ENCODE measurements at regions not wholly inside any gene's neighbourhood (a gene's known extent, or its start where the extent isn't known, plus 50 kb on each side); places are given as distances from the start of the nearest gene placed in this dataset.

- DNase-seq (ENCODE audit: low read depth, low spot score) = no peak
These were observed 115.4 kb upstream of the RPS6KA3 start for GRCh38 chrX:20382082-20382481.

GRCh38 chrX:20378233-20378920, 111.7 kb upstream of the RPS6KA3 start:
- DNase-seq (ENCODE audit: low read depth, low spot score) = no peak

- DNase-seq (ENCODE audit: low read depth, low spot score) = no peak
These were observed 108.3 kb upstream of the RPS6KA3 start for GRCh38 chrX:20374900-20375438.

GRCh38 chrX:20374450-20374849, 107.7 kb upstream of the RPS6KA3 start:
- no peak for DNase-seq (ENCODE audit: low read depth, low spot score)

- DNase-seq (ENCODE audit: low read depth, low spot score) = no peak
These were observed 106.4 kb upstream of the RPS6KA3 start for GRCh38 chrX:20373063-20373462.

GRCh38 chrX:20372533-20372932, 105.8 kb upstream of the RPS6KA3 start:
- no peak for DNase-seq (ENCODE audit: low read depth, low spot score)

GRCh38 chrX:20369468-20369867, 102.8 kb upstream of the RPS6KA3 start:
- DNase-seq (ENCODE audit: low read depth, low spot score) = no peak

- no peak for DNase-seq (ENCODE audit: low read depth, low spot score)
These were observed 97.5 kb upstream of the RPS6KA3 start for GRCh38 chrX:20364238-20364637.

GRCh38 chrX:20363275-20363674, 96.6 kb upstream of the RPS6KA3 start:
- DNase-seq (ENCODE audit: low read depth, low spot score) = no peak

GRCh38 chrX:20362268-20363267, 95.9 kb upstream of the RPS6KA3 start:
- DNase-seq (ENCODE audit: low read depth, low spot score) = no peak

GRCh38 chrX:20361890-20362262, 95.2 kb upstream of the RPS6KA3 start:
- DNase-seq (ENCODE audit: low read depth, low spot score) = no peak

GRCh38 chrX:20361081-20361889, 94.6 kb upstream of the RPS6KA3 start:
- DNase-seq (ENCODE audit: low read depth, low spot score) = no peak

GRCh38 chrX:20355187-20355586, 88.5 kb upstream of the RPS6KA3 start:
- DNase-seq (ENCODE audit: low read depth, low spot score) = no peak

GRCh38 chrX:20354505-20354904, 87.8 kb upstream of the RPS6KA3 start:
- no peak for DNase-seq (ENCODE audit: low read depth, low spot score)

- no peak for DNase-seq (ENCODE audit: low read depth, low spot score)
These were observed 86.2 kb upstream of the RPS6KA3 start for GRCh38 chrX:20352935-20353336.

GRCh38 chrX:20352504-20352903, 85.8 kb upstream of the RPS6KA3 start:
- no peak for DNase-seq (ENCODE audit: low read depth, low spot score)

- no peak for DNase-seq (ENCODE audit: low read depth, low spot score)
These were observed 83.9 kb upstream of the RPS6KA3 start for GRCh38 chrX:20350596-20350995.

- no peak for DNase-seq (ENCODE audit: low read depth, low spot score)
These were observed 81.4 kb upstream of the RPS6KA3 start for GRCh38 chrX:20348139-20348538.

GRCh38 chrX:20347481-20347880, 80.8 kb upstream of the RPS6KA3 start:
- no peak for DNase-seq (ENCODE audit: low read depth, low spot score)

GRCh38 chrX:20333672-20334071, 67.0 kb upstream of the RPS6KA3 start:
- DNase-seq (ENCODE audit: low read depth, low spot score) = no peak

- no peak for DNase-seq (ENCODE audit: low read depth, low spot score)
These were observed 63.8 kb upstream of the RPS6KA3 start for GRCh38 chrX:20330545-20330944.

GRCh38 chrX:20329435-20329834, 62.7 kb upstream of the RPS6KA3 start:
- DNase-seq (ENCODE audit: low read depth, low spot score) = no peak
